Posterior cingulate gyrus (tissue), 11 donors: ENCODE measurements at regions not wholly inside any gene's neighbourhood (a gene's known extent, or its start where the extent isn't known, plus 50 kb on each side); places are given as distances from the start of the nearest gene placed in this dataset.

Source experiments
- DNase-seq, 10 donors: peaks; one replicate each; pipeline versions ENCODE4 v3.0.0 to v3.0.0-alpha.2; 2020 to 2021; ENCODE audit warnings: mixed read lengths in 3 of 10
- intact Hi-C: fragments of 100-400 bp; cut with DNase I; formaldehyde crosslinking; loops from one replicate; pipeline ENCODE4 v1.15.1; 2023

DNA sequence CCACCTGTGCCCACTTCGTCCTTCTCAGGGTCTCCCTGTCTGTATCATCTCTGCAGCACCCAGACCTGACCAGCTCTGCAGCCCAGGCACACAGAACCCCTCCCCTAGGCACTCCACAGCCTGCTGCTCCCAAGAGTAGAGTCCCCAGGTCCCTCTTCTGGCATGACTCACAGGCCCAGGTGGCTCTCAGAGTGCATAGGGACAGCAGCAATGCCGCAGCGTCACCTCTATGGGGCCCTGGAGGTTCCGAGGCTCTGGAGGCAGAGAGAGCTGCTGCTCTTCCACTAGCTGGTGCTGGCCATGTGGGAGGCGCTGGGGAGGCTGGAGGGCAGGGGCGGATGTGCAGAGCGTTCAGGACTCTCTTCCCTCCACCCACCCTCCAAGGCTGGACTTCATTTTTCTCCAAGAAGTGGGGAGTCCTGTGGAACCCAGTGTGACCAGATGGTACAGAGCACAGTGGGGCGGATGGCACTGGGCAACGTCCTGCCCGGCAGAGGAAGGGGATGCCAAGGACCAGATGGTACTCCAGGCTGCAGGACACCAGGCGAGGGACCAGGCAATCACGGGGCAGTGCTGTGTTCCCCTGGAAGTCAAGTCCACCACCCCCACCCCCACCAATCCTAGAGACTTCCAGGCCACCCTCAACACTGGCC, 151.7 kb downstream of the RBFOX3 start:
- DNase-seq: no peak
- intact Hi-C loops: no loop called here

DNA sequence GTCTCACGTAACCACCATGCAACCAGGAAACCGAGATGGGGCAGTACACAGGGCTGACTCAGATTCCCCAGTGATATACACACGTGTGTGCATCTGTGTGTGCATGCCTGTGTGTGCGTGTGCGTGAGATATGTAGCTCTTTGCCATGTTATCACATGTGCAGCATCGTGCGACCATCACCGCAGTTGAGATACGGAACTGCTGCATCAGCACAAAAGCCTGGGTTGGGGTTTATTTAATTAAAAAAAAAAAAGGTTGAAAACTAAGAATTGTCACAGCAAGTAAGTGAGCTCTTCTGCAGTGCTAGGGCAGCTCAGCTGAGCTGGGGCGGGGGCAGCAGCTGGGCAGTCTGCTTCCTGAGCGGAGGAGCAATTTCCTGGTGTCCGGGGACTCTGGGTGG, 152.5 kb downstream of the RBFOX3 start:
- DNase-seq: no peak
- intact Hi-C loops: no loop called here

DNA sequence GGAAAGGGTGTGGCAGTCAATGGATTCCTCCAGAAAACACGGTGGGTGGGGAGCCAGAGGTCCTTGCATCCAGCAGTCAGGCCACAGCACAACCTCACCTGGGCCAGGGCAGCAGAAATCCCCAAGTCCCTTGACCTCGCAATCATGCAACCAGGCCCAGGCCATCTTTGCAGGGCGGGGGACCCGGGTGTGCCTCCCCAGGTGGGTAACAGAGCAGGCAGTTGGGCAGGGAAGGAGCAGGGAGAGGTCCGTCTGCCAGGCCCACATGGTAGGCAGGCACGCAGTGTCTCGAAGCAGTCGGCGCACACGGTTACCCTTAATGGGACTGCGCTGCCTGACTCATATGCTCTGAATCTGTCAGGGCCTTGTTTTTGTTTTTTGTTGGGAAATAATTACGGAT, 153.0 kb downstream of the RBFOX3 start:
- no peak for DNase-seq
- intact Hi-C loops: no loop called here

- intact Hi-C loops: no loop called here
- no peak for DNase-seq
These were observed 153.5 kb downstream of the RBFOX3 start for GRCh38 chr17:79457376-79457775.

DNA sequence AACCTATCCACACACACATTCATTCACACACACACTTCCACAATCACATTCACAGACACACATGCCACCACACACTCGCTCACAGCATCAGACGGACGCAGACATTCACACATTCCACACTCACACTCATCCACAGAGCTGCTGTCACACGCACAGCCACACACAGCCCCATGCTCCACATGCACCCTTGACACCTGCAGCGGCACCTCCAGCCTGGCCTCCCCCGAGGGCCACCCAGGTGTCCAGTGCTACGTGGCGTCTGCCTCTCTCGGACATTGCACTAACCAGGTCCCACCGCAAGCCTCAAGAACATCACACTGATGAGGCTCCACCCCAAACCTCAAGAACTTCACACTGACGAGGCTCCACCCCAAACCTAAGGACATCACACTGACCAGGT, 155.2 kb downstream of the RBFOX3 start:
- no peak for DNase-seq
- intact Hi-C loops: no loop called here

DNA sequence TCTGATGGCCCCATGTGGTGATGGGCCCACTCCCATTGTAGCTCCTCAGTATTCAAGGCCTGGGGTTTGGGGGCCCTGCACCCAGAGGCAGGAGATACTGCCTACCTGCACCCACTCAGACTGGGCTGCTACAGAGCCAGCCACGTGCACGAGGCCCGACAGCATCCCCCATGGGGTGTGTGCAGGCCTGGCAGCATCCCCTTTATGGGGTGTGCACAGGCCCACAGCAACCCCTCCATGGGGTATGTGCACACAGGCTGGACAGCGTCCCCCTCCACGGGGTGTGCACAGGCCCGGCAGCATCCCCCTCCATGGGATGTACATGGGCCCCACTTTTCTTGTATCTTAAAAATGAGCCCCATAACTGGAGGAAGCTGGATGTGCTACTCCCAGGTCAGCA, 156.0 kb downstream of the RBFOX3 start:
- intact Hi-C loops: no loop called here
- no peak for DNase-seq

GRCh38 chr17:79453481-79453880, 157.4 kb downstream of the RBFOX3 start:
- no peak for DNase-seq
- intact Hi-C loops: no loop called here

DNA sequence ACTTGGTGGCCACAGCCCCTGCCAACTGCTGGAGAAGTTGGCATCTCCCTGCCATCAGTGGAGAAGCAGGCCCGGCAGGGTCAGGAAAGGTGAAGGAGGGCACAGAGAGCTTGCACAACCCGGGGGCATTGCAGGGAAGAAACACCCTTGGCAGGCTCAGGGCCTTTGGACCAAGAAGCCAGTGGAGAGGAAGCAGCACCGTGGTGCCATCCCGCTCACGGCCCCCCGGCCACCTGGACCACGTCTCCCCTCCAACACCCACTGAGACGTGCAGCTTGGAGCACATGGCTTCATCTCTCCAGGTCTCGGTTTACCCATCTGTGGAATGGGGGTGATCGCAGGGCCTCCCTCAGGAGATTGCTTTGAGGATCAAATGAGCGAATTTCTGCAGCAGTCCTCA, 158.1 kb downstream of the RBFOX3 start:
- no peak for DNase-seq
- intact Hi-C loops: no loop called here

- no peak for DNase-seq
These were observed 159.7 kb downstream of the RBFOX3 start for GRCh38 chr17:79451167-79451566.

DNA sequence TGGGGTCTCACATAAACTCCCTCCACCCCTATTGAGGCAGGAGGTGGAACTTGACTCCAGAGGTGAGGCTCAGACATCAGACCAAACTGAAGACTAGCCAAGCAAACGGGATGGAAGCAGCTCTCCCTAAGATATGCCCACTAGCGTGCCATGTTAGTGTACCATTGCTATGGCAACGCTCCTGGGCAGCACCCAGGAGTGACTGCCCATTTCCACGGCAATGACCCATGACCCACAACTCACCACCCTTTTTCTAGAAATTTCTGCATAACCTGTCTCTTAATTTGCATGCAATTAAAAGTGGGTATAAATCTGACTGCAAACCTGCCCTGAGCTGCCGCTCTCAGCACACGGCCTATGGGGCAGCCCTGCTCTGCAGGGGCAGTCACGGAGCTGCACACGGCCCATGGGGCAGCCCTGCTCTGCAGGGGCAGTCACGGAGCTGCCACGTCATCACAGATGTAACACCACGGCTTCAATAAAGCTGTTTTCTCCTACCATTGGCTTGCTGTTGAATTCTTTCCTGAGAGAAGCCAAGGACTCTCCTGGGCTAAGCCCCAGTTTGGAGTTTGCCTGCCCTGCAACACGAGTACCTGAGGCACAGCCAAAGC, 164.3 kb downstream of the RBFOX3 start:
- no peak for DNase-seq
- intact Hi-C loops: no loop called here

More at GRCh38 chr17:79451167-79451566, 159.7 kb downstream of the RBFOX3 start:
- intact Hi-C loops: no loop called here

DNA sequence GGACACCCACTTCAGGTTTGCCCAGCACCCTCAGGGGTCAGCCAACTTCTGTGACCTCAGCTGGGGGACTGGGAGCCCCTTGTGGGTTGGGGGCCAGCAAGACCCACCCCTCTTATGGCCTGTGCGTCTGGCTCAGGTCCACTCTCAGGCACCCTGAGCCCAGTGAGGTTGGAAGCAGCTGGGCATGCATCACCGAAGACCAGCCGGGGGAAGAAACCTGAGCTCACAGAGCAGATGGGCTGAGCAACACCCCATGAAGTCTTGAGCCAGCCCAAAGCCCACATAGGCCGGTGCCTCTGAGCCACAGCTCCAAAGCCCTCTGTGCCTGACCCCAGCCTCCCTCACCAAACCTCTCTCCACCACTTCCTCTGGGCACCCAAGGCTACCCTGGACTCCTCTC, 166.7 kb downstream of the RBFOX3 start:
- intact Hi-C loops: no loop called here
- DNase-seq: no peak

DNA sequence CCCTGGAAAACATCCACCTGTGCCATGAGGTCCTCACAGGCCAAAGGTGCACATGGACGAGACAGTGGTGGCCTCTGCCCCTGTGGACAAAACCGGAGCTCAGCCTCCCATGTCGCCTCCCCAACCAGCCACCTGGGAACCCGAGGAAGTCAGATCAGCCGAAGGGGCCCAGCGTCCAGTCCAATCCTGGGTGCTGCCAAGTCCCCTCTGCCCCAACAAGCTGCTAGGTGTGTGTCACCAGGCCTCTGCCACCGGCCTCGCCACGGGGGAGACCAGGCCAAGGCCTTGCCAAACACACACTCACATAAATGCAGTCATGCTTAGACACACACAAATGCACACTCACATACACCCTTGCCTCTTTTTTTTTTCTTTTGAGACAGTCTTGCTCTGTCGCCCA, 167.8 kb downstream of the RBFOX3 start:
- intact Hi-C loops: no loop called here
- no peak for DNase-seq

GRCh38 chr17:79441356-79442160, 169.3 kb downstream of the RBFOX3 start:
- no peak for DNase-seq
- intact Hi-C loops: no loop called here

- no peak for DNase-seq
- intact Hi-C loops: no loop called here
These were observed 170.6 kb downstream of the RBFOX3 start for GRCh38 chr17:79440251-79440650.

- intact Hi-C loops: no loop called here
These were observed 171.4 kb downstream of the RBFOX3 start for GRCh38 chr17:79439493-79439892.

DNA sequence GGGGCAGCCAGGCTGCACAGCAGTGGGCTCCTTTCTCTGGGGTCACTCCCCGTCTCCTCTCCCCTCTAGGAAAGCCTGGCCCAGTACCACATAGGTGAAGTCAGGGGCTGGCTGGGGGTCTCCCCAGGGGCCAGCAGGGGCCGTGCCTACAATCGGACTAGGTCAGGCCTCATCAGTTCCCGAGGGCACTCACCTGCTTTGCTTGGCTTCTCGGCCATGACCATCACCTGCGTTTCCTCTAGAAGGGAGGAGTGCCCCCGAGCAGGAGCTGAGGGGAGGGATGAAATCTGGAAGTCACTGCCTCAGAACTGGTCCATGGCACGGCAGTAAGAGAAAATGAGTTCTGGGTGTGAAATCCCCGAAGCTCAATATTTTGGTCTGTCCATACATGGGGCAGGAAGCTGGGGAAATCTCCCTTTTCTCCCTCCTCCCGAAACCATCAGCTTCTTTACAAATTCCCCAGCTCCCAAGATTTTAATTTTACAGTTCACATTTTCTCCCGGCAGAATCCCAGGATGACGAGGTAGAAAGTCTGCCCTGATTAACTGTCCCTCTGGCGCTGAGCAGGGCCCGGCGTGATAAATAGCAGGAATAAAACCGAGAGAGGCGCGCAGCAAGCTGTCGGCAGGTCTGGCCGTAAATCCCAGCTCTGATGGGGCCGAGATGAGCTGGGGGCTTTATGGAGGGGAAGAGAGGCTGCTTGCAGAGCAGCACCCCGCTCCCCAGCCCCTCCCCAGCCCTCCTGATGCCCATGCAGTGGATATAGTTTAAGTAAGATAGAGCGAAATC, 172.1 kb downstream of the RBFOX3 start:
- intact Hi-C loops: no loop called here
- no peak for DNase-seq

More at GRCh38 chr17:79439493-79439892, 171.4 kb downstream of the RBFOX3 start:
- DNase-seq: no peak

DNA sequence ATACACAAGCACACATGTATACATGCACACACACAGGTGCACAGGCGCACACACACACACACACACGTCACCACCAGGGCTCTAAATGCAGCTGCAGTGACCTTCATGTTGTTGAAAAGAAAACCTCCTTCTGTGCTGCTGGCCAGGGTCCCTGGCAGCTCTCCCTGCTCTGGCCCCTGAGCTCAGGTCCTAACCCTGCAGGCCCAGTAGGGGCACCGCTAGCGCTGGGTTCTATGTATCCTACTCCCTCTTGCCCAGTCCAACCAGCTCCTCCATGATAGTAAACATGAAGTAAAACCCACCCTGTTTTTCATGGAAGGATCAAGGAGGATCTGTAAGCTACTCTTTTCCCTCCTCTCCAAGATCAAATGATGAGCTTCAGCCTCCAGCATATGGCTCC, 172.8 kb downstream of the RBFOX3 start:
- intact Hi-C loops: no loop called here
- no peak for DNase-seq

DNA sequence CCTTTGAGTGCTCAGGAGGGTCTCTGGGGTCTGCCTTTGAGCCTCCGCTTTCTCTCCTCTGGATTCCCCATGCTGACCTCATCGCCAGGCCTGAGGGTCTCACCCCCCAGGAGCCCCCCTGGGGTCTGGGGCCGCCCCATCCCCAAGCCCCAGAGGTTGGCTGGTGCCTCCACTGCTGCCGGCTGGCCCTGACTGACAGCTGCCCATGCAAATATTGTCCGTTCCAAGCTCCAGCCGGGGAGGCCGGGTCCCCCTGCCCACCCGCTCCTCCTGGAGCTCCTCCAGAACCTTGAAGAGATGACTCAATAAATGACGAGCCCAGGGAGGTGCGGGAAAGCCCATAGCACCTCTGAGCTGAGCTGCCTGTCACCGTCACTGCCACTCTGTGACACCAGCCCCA, 173.8 kb downstream of the RBFOX3 start:
- intact Hi-C loops: no loop called here
- no peak for DNase-seq

- intact Hi-C loops: no loop called here
- DNase-seq: peak in 1 of 10 donors; percentile 83
These were observed 174.9 kb downstream of the RBFOX3 start for GRCh38 chr17:79435962-79436361.

GRCh38 chr17:79435296-79435695, 175.6 kb downstream of the RBFOX3 start:
- DNase-seq: no peak
- intact Hi-C loops: no loop called here

- no peak for DNase-seq
- intact Hi-C loops: no loop called here
These were observed 176.6 kb downstream of the RBFOX3 start for GRCh38 chr17:79434215-79434614.
